ENCODE measurements at regions not wholly inside any gene's neighbourhood (a gene's known extent, or its start where the extent isn't known, plus 50 kb on each side); places are given as distances from the start of the nearest gene placed in this dataset.

DNA sequence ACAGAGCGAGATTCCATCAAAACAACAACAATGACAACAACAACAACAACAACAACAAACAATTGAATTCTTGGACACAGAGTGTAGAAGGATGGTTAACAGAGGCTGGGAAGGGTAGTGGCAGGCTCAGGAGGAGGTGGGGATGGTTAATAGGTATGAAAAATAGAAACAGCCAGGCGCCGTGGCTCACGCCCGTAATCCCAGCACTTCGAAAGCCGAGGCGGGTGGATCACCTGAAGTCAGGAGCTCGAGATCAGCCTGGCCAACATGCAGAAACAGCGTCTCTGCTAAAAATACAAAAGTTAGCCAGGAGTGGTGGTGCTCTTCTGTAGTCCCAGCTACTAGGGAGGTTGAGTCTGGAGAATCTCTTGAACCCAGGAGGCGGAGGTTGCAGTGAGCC lies 122.9 kb upstream of the GRIA4 start:
- TF ChIP-seq, protein P1, sequence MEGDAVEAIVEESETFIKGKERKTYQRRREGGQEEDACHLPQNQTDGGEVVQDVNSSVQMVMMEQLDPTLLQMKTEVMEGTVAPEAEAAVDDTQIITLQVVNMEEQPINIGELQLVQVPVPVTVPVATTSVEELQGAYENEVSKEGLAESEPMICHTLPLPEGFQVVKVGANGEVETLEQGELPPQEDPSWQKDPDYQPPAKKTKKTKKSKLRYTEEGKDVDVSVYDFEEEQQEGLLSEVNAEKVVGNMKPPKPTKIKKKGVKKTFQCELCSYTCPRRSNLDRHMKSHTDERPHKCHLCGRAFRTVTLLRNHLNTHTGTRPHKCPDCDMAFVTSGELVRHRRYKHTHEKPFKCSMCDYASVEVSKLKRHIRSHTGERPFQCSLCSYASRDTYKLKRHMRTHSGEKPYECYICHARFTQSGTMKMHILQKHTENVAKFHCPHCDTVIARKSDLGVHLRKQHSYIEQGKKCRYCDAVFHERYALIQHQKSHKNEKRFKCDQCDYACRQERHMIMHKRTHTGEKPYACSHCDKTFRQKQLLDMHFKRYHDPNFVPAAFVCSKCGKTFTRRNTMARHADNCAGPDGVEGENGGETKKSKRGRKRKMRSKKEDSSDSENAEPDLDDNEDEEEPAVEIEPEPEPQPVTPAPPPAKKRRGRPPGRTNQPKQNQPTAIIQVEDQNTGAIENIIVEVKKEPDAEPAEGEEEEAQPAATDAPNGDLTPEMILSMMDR (IDR thresholded peaks at IDR 0.05; ENCODE audit: borderline replicate concordance, extremely low read depth, low read length, poor library complexity, severe bottlenecking), result no peak
- TF ChIP-seq EZH2 (IDR thresholded peaks at IDR 0.05; ENCODE audit: borderline replicate concordance, low read depth, low read length, severe bottlenecking), result no peak

Data from DND-41 (cell line).